ENCODE measurements at regions not wholly inside any gene's neighbourhood (a gene's known extent, or its start where the extent isn't known, plus 50 kb on each side); places are given as distances from the start of the nearest gene placed in this dataset.
A peak's percentile ranks its signal among the peaks of the same experiment; 100 is the strongest.

GRCh38 chr11:134752526-134752925 is 340.5 kb upstream of the B3GAT1 start:
- POLR2A ChIA-PET, result no interaction called here
- no peak overlapping the region for H3K27ac Mint-ChIP-seq
- no peak for ATAC-seq (ENCODE audit: low read depth)
- no peaks in the 10 kb centered on the region for H3K4me1 Mint-ChIP-seq
- H3K4me3 Mint-ChIP-seq, result no peak overlapping the region
- no peak for DNase-seq
- peaks cover 13% of the 10 kb centered on the region for H3K27me3 Mint-ChIP-seq
- H3K9me3 Mint-ChIP-seq, result no peaks in the 10 kb centered on the region
- H3K36me3 Mint-ChIP-seq, result no peaks in the 10 kb centered on the region

DNA sequence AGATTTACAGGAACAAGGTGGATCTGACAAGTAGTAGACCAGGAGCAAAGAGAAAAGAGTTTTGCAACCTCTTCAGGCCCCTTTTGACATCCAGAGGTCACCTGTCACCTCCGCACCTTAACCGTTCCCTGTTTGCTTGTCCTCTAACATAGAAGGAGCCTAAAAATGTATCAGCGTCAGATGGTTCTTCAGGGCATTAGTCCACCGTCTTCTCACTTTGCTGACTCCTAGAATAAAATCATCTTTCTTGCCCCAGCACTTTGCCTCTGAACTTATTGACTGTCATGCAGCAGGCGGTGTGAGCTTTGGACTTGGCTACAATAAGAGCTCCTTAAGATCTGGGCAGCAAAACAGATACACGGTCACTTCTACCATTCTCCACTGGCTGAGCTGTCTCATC is 339.7 kb upstream of the B3GAT1 start:
- peaks cover 13% of the 10 kb centered on the region for H3K27me3 Mint-ChIP-seq
- H3K9me3 Mint-ChIP-seq, result no peaks in the 10 kb centered on the region
- no peak overlapping the region for H3K27ac Mint-ChIP-seq
- no peaks in the 10 kb centered on the region for H3K36me3 Mint-ChIP-seq
- DNase-seq (no peak), ATAC-seq (ENCODE audit: low read depth) (no peak)
- POLR2A ChIA-PET, result no interaction called here
- no peaks in the 10 kb centered on the region for H3K4me1 Mint-ChIP-seq
- H3K4me3 Mint-ChIP-seq, result no peak overlapping the region

- peaks cover 13% of the 10 kb centered on the region for H3K27me3 Mint-ChIP-seq
- H3K9me3 Mint-ChIP-seq, result no peaks in the 10 kb centered on the region
- POLR2A ChIA-PET, result no interaction called here
- no peak overlapping the region for H3K27ac Mint-ChIP-seq
- no peaks in the 10 kb centered on the region for H3K4me1 Mint-ChIP-seq
- no peaks in the 10 kb centered on the region for H3K36me3 Mint-ChIP-seq
- ATAC-seq (ENCODE audit: low read depth) (no peak), DNase-seq (no peak)
- no peak overlapping the region for H3K4me3 Mint-ChIP-seq
Measured at GRCh38 chr11:134751031-134751585, 339.1 kb upstream of the B3GAT1 start.

DNA sequence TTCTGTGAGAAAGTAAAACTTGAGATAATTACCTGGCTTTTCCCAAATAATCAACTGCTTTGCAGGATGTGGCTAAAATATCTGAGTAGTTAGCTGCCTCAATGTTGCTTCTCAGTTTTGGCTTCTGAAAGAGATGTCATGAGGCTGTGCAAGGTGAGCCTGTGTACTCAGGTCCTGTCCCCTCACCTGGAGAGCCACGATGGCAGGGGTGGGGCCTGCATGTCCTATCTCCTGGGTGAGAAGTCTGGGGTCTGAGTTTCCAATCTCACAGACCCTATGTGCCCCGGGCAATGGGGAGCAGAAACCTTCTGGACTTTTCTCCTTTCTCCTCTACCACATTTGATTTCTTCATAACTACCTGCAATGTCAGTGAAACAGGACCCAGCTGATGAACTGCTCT is 338.6 kb upstream of the B3GAT1 start:
- H3K4me1 Mint-ChIP-seq, result no peaks in the 10 kb centered on the region
- no peaks in the 10 kb centered on the region for H3K36me3 Mint-ChIP-seq
- H3K9me3 Mint-ChIP-seq, result no peaks in the 10 kb centered on the region
- H3K27me3 Mint-ChIP-seq, result peaks cover 13% of the 10 kb centered on the region
- no peak overlapping the region for H3K4me3 Mint-ChIP-seq
- POLR2A ChIA-PET, result no interaction called here
- no peak overlapping the region for H3K27ac Mint-ChIP-seq
- ATAC-seq (ENCODE audit: low read depth), result no peak
- DNase-seq, result no peak

DNA sequence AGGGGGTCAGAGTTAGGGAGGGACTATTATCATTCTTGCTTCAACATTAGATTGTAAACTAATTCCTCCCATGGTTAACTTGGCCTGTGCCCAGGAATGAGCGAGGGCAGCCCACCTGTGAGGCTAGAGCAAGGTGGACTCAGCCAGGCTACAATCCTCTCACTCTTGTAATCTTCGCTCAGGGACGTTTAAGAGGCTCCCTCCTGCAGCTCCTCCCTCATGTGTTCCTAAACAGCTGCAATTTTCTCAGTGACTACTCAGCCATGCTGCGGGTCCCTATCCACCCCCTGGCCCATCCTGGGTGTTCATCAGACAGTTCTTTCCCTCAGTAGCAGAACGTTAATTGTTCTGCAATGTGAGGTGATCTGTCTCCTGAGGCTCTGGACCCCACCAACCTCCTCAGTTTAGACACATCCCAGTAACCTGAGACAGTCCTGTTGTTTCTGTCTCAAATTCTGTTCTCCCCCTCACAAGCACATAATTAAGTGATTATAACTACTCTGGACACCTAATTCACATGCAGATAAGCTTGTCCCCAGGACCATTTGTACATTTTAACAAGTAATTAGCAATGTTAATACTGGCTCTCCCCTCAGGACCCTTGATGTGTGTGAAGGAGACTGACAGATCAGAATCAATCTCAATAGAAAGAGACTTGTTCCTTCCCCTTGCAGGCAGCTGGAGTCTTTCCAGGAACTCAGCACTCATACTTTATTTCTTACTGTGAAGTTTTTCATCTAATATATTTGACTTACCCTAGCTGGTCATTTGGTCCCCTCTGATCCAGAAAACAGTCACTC is 337.2 kb upstream of the B3GAT1 start:
- Mint-ChIP-seq H3K4me1 (no peaks in the 10 kb centered on the region), H3K27me3 (peaks cover 13% of the 10 kb centered on the region), H3K9me3 (no peaks in the 10 kb centered on the region), H3K27ac (no peak overlapping the region), H3K36me3 (no peaks in the 10 kb centered on the region), H3K4me3 (no peak overlapping the region)
- DNase-seq (no peak), ATAC-seq (ENCODE audit: low read depth) (no peak)
- POLR2A ChIA-PET, result no interaction called here

DNA sequence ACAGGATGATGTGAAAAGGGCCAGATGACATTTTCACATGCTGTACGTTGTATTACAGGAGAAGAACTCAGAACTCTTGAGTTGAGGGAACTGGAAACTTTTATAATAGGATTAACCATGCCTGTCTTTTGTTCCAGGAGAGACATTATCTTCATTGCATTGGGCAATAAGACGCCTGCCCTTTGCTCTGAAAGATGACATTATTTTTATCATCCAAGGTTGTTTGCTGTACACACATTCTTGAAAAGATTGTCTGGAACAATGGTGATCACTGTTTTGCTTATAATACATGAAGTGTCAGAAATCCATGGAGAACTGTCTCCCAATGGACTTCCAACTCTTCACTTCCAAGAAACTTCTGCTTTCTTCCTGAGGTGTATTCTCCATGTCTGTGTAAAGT is 334.6 kb upstream of the B3GAT1 start:
- Mint-ChIP-seq H3K4me1 (peaks cover 4% of the 10 kb centered on the region), H3K27ac (no peak overlapping the region), H3K4me3 (no peak overlapping the region), H3K36me3 (no peaks in the 10 kb centered on the region), H3K27me3 (peaks cover 18% of the 10 kb centered on the region), H3K9me3 (no peaks in the 10 kb centered on the region)
- POLR2A ChIA-PET, result no interaction called here
- no peak for ATAC-seq (ENCODE audit: low read depth)
- DNase-seq, result no peak

DNA sequence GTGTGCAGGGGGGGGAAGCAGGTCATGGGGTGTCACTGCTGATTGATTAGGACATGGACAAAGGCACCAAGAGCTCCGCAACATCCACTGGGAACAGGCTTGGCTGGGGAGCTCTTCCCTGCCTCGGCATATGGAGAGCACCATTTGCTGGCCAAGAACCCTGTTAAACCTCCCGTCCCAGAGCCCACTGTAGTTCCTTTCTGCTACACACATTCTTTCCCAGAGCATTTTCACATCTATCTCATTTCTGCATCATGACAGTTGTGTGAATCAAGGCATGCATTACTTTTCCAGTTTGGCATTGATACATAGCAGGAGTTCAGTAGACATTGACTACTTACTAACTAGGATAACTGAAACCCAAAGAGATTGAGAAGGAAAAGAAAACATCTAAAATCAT is 333.4 kb upstream of the B3GAT1 start:
- H3K27ac Mint-ChIP-seq, result no peak overlapping the region
- ATAC-seq (ENCODE audit: low read depth), result no peak
- POLR2A ChIA-PET, result no interaction called here

GRCh38 chr11:134743820-134744195 is 331.8 kb upstream of the B3GAT1 start:
- peaks cover 4% of the 10 kb centered on the region for H3K4me1 Mint-ChIP-seq
- DNase-seq (no peak), ATAC-seq (ENCODE audit: low read depth) (no peak)
- H3K4me3 Mint-ChIP-seq, result no peak overlapping the region
- H3K36me3 Mint-ChIP-seq, result no peaks in the 10 kb centered on the region
- H3K27me3 Mint-ChIP-seq, result peaks cover 15% of the 10 kb centered on the region
- H3K27ac Mint-ChIP-seq, result no peak overlapping the region
- POLR2A ChIA-PET, result no interaction called here
- H3K9me3 Mint-ChIP-seq, result no peaks in the 10 kb centered on the region

More for the DNA sequence above, 333.4 kb upstream of the B3GAT1 start:
- Mint-ChIP-seq H3K27me3 (peaks cover 18% of the 10 kb centered on the region), H3K9me3 (no peaks in the 10 kb centered on the region), H3K4me3 (no peak overlapping the region), H3K4me1 (peaks cover 4% of the 10 kb centered on the region), H3K36me3 (no peaks in the 10 kb centered on the region)
- no peak for DNase-seq

DNA sequence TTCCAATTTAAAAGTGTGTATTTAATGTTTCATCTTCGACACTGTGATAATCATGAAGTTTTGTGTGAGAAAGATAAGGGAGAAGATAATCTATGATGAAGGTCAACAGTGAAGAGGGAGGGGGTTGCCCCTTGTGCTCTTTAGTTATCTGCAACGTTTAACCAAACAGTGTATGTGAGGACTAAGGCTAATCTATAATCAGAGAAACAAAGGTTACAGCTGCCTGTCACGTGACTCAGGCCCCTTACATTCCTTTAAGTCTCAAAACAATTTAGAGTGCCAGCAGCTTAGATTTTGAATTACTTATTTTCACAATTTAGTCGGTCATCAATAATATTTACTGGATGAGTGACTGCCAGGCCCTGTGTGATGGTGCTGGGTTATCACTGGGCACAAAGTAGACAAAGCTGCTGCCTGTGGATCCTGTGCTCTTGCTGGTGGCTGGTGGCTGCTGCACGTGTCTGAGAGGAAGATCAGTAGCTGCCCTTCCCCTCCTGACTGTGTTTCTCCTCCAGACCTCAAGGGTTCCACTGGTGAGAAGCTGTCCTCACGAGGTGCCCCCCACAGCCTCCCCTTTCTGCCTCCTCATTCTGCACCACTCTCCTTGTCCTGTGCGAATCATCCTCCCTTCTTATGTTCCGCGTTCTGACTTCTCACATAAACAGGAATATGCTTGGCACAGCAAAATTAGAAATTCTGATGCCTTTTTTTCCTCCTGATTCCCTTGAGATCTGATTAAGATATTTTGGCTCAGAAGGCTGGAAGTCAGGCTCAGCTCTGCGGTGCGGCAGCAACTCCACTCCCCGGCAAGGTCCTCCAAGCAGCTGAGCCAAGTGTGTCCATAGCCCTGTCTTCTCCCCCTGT is 331.1 kb upstream of the B3GAT1 start:
- peaks cover 9% of the 10 kb centered on the region for H3K27me3 Mint-ChIP-seq
- H3K4me3 Mint-ChIP-seq, result no peak overlapping the region
- POLR2A ChIA-PET, result no interaction called here
- H3K4me1 Mint-ChIP-seq, result peaks cover 4% of the 10 kb centered on the region
- no peaks in the 10 kb centered on the region for H3K36me3 Mint-ChIP-seq
- H3K9me3 Mint-ChIP-seq, result no peaks in the 10 kb centered on the region
- DNase-seq, result no peak
- ATAC-seq (ENCODE audit: low read depth), result no peak
- peak overlapping the region; percentile 17 for H3K27ac Mint-ChIP-seq

- no peaks in the 10 kb centered on the region for H3K9me3 Mint-ChIP-seq
- H3K27ac Mint-ChIP-seq, result no peak overlapping the region
- no peak overlapping the region for H3K4me3 Mint-ChIP-seq
- no peaks in the 10 kb centered on the region for H3K36me3 Mint-ChIP-seq
- ATAC-seq (ENCODE audit: low read depth), result peak; percentile 85
- H3K4me1 Mint-ChIP-seq, result peaks cover 4% of the 10 kb centered on the region
- peaks cover 9% of the 10 kb centered on the region for H3K27me3 Mint-ChIP-seq
- no peak for DNase-seq
- POLR2A ChIA-PET, result no interaction called here
Measured at GRCh38 chr11:134742224-134742612, 330.2 kb upstream of the B3GAT1 start.

GRCh38 chr11:134741453-134742223 is 329.6 kb upstream of the B3GAT1 start:
- Mint-ChIP-seq H3K27me3 (peaks cover 9% of the 10 kb centered on the region), H3K36me3 (no peaks in the 10 kb centered on the region), H3K9me3 (no peaks in the 10 kb centered on the region), H3K4me1 (peaks cover 4% of the 10 kb centered on the region), H3K27ac (no peak overlapping the region), H3K4me3 (no peak overlapping the region)
- POLR2A ChIA-PET, result no interaction called here
- DNase-seq (no peak), ATAC-seq (ENCODE audit: low read depth) (no peak)

DNA sequence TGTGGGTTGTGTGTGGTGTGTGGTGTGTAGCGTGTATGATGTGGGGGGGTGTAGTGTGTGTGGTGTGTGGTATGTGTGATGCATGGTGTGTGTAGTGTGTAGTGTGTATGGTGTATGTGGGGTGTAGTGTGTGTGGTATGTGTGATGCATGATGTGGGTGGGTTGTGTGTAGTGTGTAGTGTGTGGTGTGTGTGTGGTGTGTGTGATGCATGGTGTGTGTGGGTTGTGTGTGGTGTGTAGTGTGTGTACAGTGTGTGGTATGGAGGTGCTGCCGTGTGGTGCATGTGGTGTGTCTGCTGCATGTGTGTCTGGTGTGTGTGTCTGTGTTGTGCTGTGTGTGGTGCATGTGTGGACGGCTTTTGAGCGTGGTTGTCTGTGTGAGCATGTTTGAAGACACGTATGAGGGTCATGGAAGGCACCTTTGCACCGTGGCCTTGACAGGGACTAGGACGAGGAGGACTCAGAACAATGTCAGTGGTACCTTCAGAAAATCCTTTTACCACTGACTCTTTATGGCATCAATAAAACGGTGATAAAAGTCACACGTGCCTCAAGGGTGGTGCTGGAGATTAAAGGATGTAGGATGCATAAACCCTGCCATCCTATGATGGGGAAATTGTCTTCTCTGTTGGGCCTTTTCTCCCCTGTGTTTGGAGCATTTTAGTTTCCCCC is 328.7 kb upstream of the B3GAT1 start:
- POLR2A ChIA-PET, result no interaction called here
- peaks cover 9% of the 10 kb centered on the region for H3K27me3 Mint-ChIP-seq
- no peaks in the 10 kb centered on the region for H3K9me3 Mint-ChIP-seq
- ATAC-seq (ENCODE audit: low read depth) (no peak), DNase-seq (no peak)
- H3K4me3 Mint-ChIP-seq, result no peak overlapping the region
- no peaks in the 10 kb centered on the region for H3K36me3 Mint-ChIP-seq
- no peak overlapping the region for H3K27ac Mint-ChIP-seq
- H3K4me1 Mint-ChIP-seq, result peaks cover 4% of the 10 kb centered on the region

GRCh38 chr11:134739136-134739535 is 327.1 kb upstream of the B3GAT1 start:
- ATAC-seq (ENCODE audit: low read depth) (no peak), DNase-seq (no peak)
- POLR2A ChIA-PET, result no interaction called here
- Mint-ChIP-seq H3K27me3 (peaks cover 4% of the 10 kb centered on the region), H3K4me3 (no peak overlapping the region), H3K36me3 (no peaks in the 10 kb centered on the region), H3K27ac (no peak overlapping the region), H3K4me1 (peaks cover 7% of the 10 kb centered on the region), H3K9me3 (no peaks in the 10 kb centered on the region)

Data from activated naive CD8-positive, alpha-beta T cell treated with anti-CD3 and anti-CD28 coated beads, Interleukin-2, amount 10 ng/mL, durations not matched to agents 7 days and 5 days (primary cell).